T47D (cell line): ENCODE measurements at regions not wholly inside any gene's neighbourhood (a gene's known extent, or its start where the extent isn't known, plus 50 kb on each side); places are given as distances from the start of the nearest gene placed in this dataset.

Experiments
- DNase-seq, 2 experiments: peaks; one replicate each; pipeline versions ENCODE4 v3.0.0 to v3.0.0-alpha.2; 2011 to 2012; ENCODE audit warnings: low read depth in 1 of 2, low spot score in 1 of 2
- JUND ChIP-seq: IDR thresholded peaks from 2 replicates; pipeline ENCODE4 v1.6.1; 2012; ENCODE audit warnings: low read depth
- in situ Hi-C: cut with HindIII; loops from 2 replicates; pipeline ENCODE4 v1.10.0; 2016; ENCODE audit warnings: low sequenced_read_pairs, low pct_unique_long_range_greater_than_20kb

DNA sequence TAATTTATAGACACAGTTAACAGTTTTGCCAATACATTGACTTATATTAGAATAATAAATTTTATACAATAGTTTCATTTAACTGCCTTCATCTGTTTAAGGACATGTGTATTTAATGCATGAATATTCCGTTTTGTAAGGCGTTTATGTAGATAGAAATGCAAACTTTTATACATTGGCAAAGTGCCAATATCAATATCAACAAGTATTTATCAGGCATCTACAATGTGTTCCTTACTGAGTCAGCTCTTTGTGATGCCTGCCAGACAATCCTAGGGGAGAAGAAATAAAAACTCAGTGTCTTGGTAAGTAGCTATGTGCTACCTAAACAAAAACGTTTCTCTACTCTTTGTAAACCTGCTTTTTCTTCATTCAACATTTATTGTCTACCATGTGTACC is 1142.2 kb downstream of the C4orf33 start:
- in situ Hi-C loops = no loop called here
- no peak for TF ChIP-seq JUND

GRCh38 chr4:130249002-130249401 is 1153.0 kb downstream of the C4orf33 start:
- in situ Hi-C loops = no loop called here
- DNase-seq = no peak

More for the DNA sequence above, 1142.2 kb downstream of the C4orf33 start:
- DNase-seq = peak in 1 of 2 experiments; percentile 16

DNA sequence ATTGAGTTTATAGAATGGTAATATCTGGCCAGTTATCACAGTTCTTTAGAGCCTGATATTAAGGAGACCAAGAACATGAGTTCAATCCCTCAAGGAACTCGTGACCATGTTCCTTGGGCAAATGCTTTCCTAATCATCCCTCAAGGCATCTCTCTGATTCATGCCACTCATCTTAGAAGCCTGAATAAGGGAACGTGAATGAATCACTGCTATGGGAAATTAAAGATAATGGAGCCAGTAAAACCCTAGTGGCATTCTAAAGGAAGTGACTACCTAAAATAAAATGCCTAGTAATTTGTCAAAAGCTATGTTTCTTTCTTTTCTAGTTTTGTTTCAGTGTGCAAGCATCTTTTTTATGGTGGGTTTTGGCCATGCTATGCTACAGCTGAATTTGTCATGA is 1161.3 kb downstream of the C4orf33 start:
- in situ Hi-C loops = no loop called here
- no peak for DNase-seq
- TF ChIP-seq JUND = no peak

More at GRCh38 chr4:130249002-130249401, 1153.0 kb downstream of the C4orf33 start:
- TF ChIP-seq JUND = no peak

DNA sequence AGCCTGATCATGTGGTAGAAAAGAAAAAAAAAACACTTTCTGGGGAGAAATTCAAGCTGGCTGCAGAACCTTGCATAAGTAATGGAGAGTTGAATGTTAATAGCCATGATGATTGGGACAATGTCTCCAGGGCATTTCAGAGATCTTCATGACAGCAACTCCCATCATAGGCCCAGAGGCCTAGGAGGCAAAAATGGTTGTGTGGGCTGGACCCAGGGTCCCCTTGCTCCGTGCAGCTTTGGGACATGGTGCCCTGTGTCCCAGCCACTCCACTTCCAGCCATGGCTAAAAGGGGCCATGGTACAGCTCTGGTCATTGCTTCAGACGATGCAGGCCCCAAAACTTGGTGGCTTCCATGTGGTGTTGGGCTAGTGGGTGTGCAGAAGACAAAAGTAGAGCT is 1170.9 kb downstream of the C4orf33 start:
- no peak for TF ChIP-seq JUND
- in situ Hi-C loops = no loop called here
- no peak for DNase-seq

- in situ Hi-C loops = no loop called here
- DNase-seq = no peak
- TF ChIP-seq JUND = no peak
These were observed 1192.6 kb downstream of the C4orf33 start for GRCh38 chr4:130288576-130288975.

- TF ChIP-seq JUND = no peak
- in situ Hi-C loops = no loop called here
- no peak for DNase-seq
These were observed 1197.7 kb downstream of the C4orf33 start for GRCh38 chr4:130293692-130294091.

DNA sequence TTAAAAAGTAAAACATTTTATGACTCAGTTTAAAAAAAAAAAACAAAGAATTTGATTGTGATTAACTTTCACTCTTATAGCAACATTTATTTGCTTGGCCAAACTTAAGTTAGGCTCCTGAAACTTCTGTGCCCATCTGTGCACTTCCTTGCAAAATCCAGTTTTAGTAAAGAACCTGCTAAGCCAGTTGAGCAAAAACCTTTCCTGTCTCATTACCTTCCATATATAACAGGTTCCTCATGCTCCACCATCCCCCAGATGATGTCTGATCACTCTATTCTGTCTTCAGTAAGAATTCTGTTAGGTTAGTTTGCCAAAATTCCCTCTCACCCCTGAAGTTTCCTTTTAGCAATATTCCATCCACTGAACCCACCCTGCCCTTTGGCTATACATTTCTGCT is 1200.5 kb downstream of the C4orf33 start:
- TF ChIP-seq JUND = no peak
- peak in 1 of 2 experiments; percentile 76 for DNase-seq
- in situ Hi-C loops = no loop called here

DNA sequence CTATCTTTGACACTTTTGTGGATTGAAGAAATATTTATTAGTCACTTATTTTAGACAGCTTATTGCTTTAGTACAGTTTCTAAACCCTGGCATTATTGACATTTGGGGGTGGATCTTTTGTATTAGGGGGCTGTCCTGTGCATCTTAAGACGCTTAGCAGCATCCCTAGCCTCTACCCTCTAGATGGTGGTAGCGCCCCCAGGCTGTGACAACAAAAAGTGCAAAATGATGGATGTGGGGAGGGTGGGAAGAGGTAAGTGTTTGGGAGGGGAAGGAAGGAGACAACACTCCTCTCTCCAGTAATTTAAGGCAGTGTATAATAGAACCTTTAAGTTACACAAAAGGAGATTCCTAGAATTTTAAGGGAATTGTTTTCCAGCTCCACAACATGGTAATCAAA is 1210.6 kb downstream of the C4orf33 start:
- in situ Hi-C loops = no loop called here
- DNase-seq = no peak
- no peak for TF ChIP-seq JUND

- TF ChIP-seq JUND = no peak
- no peak for DNase-seq
- in situ Hi-C loops = no loop called here
These were observed 1213.3 kb downstream of the C4orf33 start for GRCh38 chr4:130309221-130309620.

DNA sequence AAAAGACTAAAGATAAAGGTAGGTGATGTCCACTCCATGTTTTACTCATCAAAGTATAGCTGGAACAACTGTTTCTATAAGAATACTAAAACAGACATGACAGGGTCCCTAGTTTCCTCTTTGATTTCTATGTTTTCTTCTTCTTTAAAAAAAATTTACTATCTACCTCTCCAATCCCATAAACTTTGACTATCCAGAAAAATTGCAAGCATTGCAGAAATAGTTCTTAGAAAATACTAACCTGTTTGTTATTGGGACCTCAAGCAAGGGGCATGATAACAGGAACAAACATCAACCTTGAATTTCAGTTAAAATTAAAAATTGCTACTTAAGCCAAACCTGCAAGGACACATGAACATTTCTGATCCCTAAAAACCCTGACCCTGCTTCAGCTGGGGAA is 1226.5 kb downstream of the C4orf33 start:
- TF ChIP-seq JUND = no peak
- in situ Hi-C loops = no loop called here

GRCh38 chr4:130329036-130329435 is 1233.1 kb downstream of the C4orf33 start:
- no peak for TF ChIP-seq JUND
- no peak for DNase-seq
- in situ Hi-C loops = no loop called here

More for the DNA sequence above, 1226.5 kb downstream of the C4orf33 start:
- DNase-seq = no peak

DNA sequence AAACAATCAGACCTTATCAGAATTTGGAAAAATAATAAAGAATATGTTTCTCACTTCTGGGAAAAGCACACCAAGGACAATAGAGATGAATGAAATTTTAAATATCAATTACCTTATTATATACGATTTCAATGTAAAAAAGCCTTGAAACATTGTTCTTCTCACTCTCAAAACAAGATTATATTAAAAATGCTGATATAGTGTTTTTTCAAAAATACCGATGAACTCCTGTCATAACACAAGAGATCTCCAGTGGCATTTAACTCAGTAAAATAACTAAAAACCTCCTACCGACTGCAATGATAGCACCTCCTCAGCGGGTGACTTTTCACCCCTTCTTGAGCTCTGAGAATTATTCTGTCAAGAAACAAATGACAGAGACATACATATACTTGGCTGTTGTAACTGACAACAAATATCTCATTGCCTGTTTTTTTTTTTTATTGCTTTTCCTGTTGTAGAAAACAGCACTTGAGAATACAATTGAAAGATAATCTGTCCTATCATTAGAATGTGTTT is 1237.3 kb downstream of the C4orf33 start:
- in situ Hi-C loops = no loop called here
- no peak for TF ChIP-seq JUND
- DNase-seq = no peak

DNA sequence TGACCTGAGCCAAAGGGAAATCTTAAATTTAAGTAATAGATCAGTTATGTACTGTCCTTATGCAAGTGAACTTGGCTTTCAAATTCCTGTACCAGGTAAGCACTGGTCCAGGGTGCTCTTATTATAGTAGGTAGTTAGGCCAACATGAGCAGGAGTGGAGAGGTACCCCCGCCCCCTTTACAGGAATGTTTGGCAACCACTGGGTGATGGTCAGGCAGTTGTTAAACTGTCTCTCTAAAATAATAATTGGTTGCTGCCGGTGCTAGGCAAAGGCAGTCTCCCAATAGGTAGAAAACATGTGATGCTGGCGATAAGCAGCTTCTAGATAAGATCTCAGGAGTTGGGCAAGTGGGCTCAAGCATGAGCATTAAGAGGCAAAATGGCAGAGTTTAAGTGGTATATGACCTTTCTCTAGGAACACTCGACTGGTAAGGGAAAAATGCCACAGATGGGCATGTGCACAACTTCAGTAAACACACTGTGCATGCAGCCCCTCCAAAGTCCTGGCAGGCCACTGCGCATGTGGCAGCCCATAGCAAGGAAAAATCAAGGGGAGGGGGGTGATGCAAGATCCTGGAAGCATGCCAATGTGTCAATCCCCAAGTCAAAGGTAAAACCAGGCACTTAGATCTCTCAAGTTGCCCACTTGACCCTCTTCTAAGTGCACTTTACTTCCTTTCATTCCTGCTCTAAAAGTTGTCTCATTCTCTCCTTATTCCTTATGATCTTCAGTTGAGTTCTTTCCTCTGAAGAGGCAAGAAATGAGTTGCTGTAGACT is 1239.7 kb downstream of the C4orf33 start:
- in situ Hi-C loops = no loop called here
- no peak for TF ChIP-seq JUND
- no peak for DNase-seq

DNA sequence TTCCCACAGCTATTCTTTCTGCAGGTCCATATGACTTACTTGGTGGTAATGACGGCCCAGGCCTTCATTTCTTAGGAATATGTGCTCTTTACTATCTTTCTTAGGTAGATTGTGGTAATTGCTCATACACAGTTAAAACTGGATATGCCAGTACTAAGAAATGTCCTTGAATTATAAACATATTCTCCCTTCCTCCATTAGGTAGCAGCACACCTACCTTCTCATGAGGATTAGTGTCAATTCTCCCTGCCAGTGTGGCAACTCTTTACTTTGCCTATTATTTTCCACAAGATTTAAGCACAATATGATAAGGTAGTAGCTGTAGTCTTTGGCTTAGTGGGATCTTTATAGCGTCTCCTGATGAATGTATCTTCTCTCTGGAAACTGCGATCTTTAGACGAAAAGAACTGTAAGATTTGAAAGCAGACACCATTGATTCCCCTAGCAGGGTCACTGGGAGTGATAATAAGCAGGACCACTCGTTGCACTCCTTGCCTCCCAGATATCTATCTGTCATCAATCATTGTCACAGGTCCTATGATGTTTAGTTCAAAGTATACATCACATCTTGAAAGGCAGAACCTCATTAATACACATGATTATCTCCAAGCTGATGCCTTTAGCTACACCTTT is 1240.7 kb downstream of the C4orf33 start:
- DNase-seq = no peak
- TF ChIP-seq JUND = no peak
- in situ Hi-C loops = no loop called here
